ENCODE measurements at regions not wholly inside any gene's neighbourhood (a gene's known extent, or its start where the extent isn't known, plus 50 kb on each side); places are given as distances from the start of the nearest gene placed in this dataset.

DNA sequence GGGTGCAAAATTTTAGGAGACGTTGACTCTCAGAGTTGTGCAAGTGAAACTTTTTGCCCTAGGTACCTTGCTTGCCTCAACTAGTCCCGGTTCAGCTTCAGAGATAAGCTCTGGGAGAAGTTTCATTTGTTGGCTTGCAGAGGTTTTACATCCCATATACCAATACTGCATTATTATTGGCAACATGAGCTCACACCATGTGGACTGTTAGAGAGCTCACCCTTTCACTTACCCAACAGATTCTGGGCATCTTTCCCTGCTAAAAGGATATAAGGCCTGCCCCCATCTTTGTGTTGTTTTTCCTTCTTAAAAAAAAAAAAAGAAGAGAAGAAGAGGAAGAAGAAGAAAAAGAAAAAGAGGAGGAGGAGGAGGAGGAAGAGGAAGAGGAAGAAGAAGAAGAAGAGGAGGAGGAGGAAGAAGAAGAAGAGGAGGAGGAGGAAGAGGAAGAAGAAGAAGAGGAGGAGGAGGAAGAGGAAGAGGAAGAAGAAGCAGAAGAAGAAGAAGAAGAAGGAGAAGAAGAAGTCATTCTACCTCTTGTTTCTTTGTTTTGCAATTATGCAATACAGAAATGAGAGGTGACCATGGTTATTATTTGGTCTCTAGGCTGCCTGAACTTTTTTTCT is 292.6 kb upstream of the IRX3 start:
- Histone ChIP-seq H2AFZ (ENCODE audit: low read depth) (no peak overlapping the region), H3K27ac (no peak overlapping the region), H3K9ac (no peak overlapping the region), H3K79me2 (ENCODE audit: insufficient read depth, low read depth) (no peaks in the 10 kb centered on the region), H3K4me1 (ENCODE audit: low read depth, poor library complexity, severe bottlenecking) (no peaks in the 10 kb centered on the region), H3K4me2 (no peak overlapping the region), H3K27me3 (ENCODE audit: insufficient read depth, low read depth) (no peaks in the 10 kb centered on the region), H3K36me3 (ENCODE audit: insufficient read depth) (no peaks in the 10 kb centered on the region), H4K20me1 (ENCODE audit: insufficient read depth) (no peaks in the 10 kb centered on the region), H3K4me3 (IDR thresholded peaks at IDR 0.05; ENCODE audit: insufficient read depth, low read depth, low read length) (no peak overlapping the region)
- TF ChIP-seq, protein P1, sequence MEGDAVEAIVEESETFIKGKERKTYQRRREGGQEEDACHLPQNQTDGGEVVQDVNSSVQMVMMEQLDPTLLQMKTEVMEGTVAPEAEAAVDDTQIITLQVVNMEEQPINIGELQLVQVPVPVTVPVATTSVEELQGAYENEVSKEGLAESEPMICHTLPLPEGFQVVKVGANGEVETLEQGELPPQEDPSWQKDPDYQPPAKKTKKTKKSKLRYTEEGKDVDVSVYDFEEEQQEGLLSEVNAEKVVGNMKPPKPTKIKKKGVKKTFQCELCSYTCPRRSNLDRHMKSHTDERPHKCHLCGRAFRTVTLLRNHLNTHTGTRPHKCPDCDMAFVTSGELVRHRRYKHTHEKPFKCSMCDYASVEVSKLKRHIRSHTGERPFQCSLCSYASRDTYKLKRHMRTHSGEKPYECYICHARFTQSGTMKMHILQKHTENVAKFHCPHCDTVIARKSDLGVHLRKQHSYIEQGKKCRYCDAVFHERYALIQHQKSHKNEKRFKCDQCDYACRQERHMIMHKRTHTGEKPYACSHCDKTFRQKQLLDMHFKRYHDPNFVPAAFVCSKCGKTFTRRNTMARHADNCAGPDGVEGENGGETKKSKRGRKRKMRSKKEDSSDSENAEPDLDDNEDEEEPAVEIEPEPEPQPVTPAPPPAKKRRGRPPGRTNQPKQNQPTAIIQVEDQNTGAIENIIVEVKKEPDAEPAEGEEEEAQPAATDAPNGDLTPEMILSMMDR (conservative IDR thresholded peaks at IDR 0.05; ENCODE audit: low read depth, low read length), result no peak

GRCh38 chr16:54577651-54578128 is 291.1 kb upstream of the IRX3 start:
- no peaks in the 10 kb centered on the region for H3K4me1 ChIP-seq (ENCODE audit: low read depth, poor library complexity, severe bottlenecking)
- H3K9ac ChIP-seq, result no peak overlapping the region
- H2AFZ ChIP-seq (ENCODE audit: low read depth), result no peak overlapping the region
- H4K20me1 ChIP-seq (ENCODE audit: insufficient read depth), result no peaks in the 10 kb centered on the region
- H3K4me3 ChIP-seq (IDR thresholded peaks at IDR 0.05; ENCODE audit: insufficient read depth, low read depth, low read length), result no peak overlapping the region
- H3K4me2 ChIP-seq, result no peak overlapping the region
- H3K27me3 ChIP-seq (ENCODE audit: insufficient read depth, low read depth), result no peaks in the 10 kb centered on the region
- H3K79me2 ChIP-seq (ENCODE audit: insufficient read depth, low read depth), result no peaks in the 10 kb centered on the region
- TF ChIP-seq, protein P1 (conservative IDR thresholded peaks at IDR 0.05; ENCODE audit: low read depth, low read length), result no peak
- no peak overlapping the region for H3K27ac ChIP-seq
- H3K36me3 ChIP-seq (ENCODE audit: insufficient read depth), result no peaks in the 10 kb centered on the region

GRCh38 chr16:54576785-54577184 is 290.2 kb upstream of the IRX3 start:
- Histone ChIP-seq H3K27ac (no peak overlapping the region), H3K36me3 (ENCODE audit: insufficient read depth) (no peaks in the 10 kb centered on the region), H4K20me1 (ENCODE audit: insufficient read depth) (no peaks in the 10 kb centered on the region), H3K9ac (no peak overlapping the region), H2AFZ (ENCODE audit: low read depth) (no peak overlapping the region), H3K4me3 (IDR thresholded peaks at IDR 0.05; ENCODE audit: insufficient read depth, low read depth, low read length) (no peak overlapping the region), H3K79me2 (ENCODE audit: insufficient read depth, low read depth) (no peaks in the 10 kb centered on the region), H3K4me2 (no peak overlapping the region), H3K4me1 (ENCODE audit: low read depth, poor library complexity, severe bottlenecking) (no peaks in the 10 kb centered on the region), H3K27me3 (ENCODE audit: insufficient read depth, low read depth) (no peaks in the 10 kb centered on the region)
- TF ChIP-seq, protein P1 (conservative IDR thresholded peaks at IDR 0.05; ENCODE audit: low read depth, low read length), result no peak

DNA sequence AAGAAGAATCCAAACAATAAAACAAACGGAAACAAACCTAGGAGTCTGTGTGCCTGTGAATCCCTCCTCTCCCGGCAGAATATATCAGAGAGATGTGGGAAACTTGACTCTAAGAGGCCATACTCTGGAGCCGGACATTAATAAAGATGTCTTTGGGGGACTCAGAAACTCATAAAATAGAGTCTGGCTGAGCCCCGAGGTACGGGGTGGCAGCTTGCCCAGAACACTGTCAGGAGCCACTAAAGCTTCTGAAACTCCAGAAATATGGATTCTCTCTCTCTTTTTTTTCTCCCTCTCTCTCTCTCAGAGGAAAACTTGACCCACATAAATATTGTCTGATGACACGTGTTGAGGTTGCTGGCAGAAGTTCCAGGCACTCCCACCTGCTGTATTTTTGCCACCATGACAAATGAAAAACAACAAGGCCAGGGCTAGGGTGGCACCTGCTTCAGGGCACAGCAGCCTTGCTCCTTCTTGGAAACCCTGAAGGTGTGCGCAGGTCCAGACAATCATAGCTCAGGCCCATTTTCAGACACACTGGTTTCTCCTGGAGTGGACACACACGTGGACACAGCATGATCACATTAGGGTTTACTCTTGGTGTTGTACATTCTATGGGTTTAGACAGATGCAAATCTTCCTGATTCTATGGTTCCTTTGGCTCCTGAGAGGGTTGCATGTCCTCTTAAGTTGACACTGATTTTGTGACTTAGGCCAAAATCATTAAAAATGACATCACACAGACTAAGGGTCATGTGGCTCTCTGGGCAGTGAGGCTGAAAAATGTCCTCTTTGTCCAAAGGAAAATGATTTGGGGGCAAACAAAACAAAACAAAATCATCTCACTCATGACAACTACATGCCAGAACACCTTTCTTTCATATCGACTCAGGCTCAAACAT is 282.6 kb upstream of the IRX3 start:
- no peak overlapping the region for H3K27ac ChIP-seq

More for the DNA sequence above, 282.6 kb upstream of the IRX3 start:
- Histone ChIP-seq H3K9ac (no peak overlapping the region), H3K27me3 (ENCODE audit: insufficient read depth, low read depth) (no peaks in the 10 kb centered on the region), H3K4me1 (ENCODE audit: low read depth, poor library complexity, severe bottlenecking) (no peaks in the 10 kb centered on the region), H4K20me1 (ENCODE audit: insufficient read depth) (no peaks in the 10 kb centered on the region), H3K4me2 (no peak overlapping the region), H2AFZ (ENCODE audit: low read depth) (no peak overlapping the region), H3K36me3 (ENCODE audit: insufficient read depth) (no peaks in the 10 kb centered on the region), H3K79me2 (ENCODE audit: insufficient read depth, low read depth) (no peaks in the 10 kb centered on the region), H3K4me3 (IDR thresholded peaks at IDR 0.05; ENCODE audit: insufficient read depth, low read depth, low read length) (no peak overlapping the region)
- TF ChIP-seq, protein P1 (conservative IDR thresholded peaks at IDR 0.05; ENCODE audit: low read depth, low read length), result no peak
